Activated effector memory CD4-positive, alpha-beta T cell treated with anti-CD3 and anti-CD28 coated beads, Interleukin-2, amount 50 U/mL, for 16 hours (primary cell): ENCODE measurements at regions not wholly inside any gene's neighbourhood (a gene's known extent, or its start where the extent isn't known, plus 50 kb on each side); places are given as distances from the start of the nearest gene placed in this dataset.

Experiments
- DNase-seq: peaks from one replicate; pipeline ENCODE4 v3.0.0-alpha.2; 2020

DNA sequence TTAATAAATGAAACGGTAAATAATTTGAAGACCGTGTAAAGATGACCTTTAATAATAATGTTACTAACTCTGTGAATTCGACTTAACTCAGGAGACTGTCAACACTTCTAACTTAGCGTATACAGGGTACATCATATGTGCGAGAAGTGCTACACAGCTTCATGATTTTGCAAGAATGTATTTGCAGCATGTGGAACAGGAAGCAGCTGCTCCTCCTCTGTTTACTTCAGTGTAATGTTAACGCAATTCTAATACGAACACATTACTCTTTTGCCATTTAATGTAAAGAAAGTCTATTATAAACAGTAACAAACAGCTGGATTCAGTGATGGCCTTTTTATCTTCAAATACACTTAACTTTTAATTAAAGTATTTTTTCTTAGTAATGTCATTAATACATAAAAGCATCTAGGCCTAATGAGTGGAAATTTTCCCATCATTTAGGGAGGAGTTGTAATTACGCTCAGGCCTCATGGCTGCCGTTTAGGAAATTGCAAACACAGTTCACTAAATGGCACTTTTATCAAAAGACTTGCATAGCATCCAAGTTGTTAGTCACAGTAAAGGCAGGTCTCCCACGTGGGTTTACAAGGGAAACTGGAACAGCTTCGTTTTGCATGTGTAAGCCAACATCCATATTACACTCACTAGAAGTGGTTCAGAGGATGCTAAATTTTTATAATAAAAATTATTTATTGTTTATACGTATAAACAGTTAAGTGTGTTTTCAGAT is 635.7 kb downstream of the FBXO15 start:
- no peak for DNase-seq

DNA sequence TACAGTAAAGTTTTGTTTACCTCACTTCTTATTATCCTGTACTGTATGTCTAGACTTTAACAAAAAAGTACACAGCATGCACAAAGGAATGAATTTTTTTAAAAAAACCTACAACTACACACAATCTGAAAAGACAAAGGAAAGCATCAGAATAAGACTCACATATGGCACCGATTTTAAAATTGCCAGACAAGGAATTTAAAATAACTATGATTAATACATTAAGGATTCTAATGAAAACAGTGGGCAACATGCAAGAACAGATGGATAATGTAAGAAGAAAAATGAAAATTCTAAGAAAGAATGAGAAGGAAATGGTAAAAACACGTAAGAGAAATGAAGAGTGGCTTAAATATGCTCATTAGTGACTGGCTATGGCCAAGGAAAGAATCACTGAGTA is 638.2 kb downstream of the FBXO15 start:
- DNase-seq = no peak

DNA sequence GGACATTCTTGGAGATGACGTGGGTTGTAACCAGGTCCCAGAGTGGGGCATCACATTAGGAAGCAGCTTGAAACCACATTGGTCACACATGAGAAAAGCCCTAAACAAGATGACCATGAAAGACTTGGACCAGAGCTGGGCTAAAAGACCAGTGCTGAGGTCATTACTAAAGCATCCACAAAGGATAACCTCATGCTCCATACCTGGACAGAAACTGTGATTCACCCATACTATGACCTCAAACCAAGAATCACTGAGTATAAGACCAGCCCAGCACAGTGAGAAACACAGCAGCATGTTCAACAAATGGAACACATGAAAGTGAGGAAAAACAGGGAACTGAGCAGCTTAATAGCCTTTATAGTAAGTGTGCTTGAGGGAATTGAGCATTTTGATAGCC is 635.5 kb upstream of the NETO1 start:
- no peak for DNase-seq

DNA sequence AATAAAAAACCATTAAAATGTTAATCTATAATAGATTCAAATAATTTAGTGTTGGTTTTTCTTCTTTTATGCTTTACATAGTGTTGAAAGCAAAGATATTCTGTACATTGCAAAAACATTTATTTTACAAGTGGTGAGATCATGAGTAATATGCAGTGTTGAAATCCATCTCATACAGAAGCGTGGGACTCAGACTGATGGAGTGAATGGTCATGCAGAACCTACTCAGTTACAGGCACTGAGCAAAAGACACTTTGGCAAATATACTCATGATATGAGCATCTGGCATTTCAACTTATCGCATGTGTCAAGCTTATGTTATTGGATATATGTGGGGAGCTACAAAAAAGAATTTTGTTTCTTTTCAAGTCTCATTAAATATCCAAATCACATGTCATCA is 620.2 kb upstream of the NETO1 start:
- DNase-seq = no peak

DNA sequence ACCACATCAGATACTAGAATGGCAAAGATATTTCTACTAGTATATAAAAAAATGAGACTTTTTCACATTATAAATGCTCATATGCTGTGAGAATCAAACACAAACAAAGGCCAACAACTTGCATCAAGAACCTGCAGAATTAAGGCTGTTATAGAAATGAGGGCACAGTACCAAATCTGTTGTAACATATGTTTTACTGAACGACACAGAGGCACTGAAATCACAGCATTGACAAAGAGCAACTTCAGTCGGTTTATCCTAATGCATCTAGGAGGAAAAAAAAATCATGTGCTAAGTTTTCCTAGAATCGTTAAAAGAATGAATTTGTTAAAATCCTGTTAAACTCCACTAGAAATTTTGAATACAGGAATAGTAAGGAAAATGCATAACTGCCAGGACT is 617.4 kb upstream of the NETO1 start:
- no peak for DNase-seq

DNA sequence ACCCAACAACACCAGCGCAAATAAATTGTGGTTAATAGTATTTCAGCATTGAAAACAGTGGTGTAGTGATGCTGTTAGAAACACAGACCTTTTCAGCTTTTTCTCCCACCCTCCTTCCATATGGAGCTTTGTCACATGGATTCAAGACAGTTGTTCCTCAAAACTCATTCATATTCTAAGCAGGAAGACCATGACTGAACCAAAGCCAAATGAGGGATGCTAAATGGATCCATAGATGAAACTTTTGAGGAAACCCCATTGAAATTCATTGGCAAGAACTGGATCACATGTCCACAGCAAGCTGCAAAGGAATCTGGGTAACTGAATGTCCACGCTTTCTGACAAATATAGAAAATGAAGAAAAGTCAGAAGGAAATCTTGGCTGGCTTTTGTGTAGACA is 615.1 kb upstream of the NETO1 start:
- DNase-seq = no peak

DNA sequence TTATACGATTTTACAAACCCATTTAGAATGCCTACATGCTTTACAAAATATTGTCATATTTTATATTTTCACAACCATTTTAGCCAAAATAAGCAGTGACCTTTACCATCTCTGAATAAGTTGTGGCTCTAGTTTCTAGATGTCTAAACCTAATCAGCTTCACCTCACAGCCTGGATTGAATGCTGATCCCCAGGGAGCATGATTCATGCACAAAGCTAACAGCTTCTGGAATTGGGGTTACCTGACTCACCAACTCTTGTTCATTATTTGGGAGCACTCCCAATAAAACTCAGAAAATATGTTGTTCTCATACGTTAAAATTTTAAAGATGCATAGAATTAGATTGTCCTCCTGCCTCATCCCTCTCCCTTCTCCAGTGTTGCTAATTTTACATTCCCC is 611.7 kb upstream of the NETO1 start:
- no peak for DNase-seq

DNA sequence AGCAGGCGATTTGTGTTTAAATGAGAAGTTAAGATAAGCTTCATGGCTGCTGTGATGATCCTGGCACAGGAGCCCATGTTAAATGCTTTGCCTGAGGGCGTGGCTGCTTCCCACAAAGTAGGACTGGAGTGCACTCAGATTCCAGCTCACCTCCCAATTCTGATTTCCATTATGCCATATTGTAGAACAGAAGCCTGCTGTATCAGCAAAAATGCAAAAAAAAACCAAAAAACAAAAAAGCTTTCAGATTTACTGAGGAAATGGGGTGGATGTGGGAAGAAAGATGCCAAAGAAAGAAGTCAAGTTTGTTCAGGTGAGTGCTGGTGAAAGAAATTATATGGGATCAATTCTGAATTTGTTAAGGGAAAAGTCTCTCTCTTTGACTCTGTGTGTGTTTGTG is 610.4 kb upstream of the NETO1 start:
- DNase-seq = no peak

DNA sequence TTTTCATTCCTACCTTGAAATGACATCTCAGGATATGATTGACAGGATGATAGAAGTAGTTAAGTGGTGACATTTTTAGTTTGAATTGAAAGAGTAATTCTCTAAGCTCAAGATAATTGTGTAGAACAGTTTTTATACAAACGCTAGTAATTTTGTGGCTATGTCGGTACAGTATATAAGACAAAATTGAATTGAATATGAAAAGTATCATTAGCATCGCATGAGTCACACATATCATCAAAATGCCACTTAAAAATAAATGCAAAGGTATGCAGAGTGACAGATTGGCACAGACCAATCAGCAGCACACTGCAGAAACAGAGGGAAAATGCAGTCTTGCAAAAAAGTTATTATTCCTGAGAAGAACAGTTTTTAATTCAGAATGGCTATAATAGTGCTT is 608.2 kb upstream of the NETO1 start:
- no peak for DNase-seq

DNA sequence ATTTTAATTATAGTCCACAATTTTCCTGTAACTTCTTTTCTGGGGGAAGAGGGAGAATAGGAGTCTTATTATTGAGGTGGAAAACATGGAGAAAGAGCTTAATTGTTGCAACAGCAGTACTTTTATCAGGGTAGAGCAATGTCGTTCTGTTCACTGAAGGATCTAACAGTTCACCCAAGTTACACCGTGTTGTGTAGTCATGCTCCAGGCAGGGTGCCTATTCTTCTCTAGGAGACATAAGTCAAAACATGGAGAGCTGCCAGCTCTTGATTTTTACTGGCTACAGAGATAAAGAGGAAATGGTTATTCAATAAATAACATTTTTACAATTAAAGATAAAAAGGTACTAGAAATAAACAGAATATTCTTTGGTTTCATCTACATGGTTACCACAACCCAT is 594.3 kb upstream of the NETO1 start:
- no peak for DNase-seq

DNA sequence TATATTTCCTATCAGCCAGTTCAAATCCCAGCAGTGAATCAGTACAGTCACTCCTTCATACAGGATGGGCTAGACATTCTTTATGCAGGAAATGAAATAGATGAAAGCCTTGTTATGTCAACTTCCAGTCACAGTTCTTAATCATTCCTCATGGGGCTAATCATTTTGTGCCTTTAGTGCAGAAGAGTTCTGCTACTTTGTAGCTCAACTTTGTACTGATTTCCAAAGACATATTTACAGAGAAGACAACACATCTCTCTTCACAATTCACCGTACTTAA is 593.9 kb upstream of the NETO1 start:
- DNase-seq = no peak

DNA sequence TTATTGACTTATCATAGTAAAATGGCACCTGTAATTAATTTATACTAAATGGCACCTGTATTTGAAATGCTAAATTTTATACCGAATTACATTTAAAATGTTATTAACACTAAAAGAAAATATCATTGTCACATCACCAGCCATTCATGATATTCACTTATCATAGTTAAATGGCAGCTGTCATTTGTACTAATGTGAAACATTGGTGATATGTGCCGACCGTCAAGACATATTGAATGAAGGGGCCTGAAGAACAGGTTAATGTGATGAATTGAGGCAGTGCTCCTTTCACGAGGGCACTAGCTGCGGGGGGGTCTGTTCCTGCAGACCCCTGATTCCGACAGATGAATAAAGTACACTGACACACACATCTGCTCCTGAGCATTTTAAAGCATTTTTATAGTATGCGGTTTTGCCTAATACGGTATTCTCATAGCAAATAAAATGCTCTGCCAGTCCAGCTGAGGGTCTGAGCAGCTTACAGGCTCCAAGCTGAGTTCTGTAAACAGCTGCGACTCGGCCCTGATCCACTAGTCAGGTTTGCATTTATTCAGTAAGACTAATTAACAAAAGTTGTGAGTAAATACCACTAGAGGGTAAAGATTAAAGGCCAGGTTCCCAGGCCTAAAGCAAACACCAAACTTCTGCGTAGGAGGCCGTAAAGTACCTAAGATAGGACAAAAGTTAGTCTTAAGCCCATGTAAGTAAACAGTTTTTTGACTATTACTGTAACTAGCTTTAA is 593.4 kb upstream of the NETO1 start:
- no peak for DNase-seq

DNA sequence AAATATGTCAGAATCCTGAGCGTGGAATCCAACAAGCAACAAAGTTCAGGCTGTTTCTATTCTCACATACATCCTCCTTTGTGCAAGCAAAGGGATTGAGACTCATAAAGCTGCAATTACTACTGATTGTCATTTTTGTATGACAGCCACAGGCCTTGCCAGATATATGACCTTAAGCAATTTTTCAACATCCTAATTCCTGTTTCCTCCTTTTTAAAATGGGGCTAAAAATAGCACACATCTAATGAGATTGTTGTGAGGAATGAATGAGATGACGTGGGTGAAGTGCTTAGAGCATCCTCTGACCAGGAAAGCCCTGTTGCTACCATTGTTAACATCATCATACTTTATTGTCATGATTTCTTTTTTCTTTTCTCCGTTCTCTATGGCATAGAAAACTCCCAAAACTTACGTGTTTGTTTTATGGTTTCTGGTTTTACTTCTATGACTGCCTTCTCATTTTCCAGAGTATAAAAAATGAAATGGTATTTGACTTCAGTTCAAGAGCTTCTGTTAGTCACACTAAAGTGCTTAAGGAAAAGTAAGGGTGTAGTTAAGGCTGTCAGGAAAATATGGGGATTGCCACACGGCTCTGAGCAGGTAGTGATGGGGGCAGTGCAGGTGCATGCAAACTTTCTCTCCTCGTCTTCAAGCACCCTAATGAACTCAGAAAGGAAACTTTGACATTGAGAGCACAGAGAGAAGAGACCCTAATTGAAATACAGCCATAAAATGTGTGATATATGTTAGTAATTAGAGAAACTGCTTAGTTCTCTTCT is 590.6 kb upstream of the NETO1 start:
- no peak for DNase-seq

DNA sequence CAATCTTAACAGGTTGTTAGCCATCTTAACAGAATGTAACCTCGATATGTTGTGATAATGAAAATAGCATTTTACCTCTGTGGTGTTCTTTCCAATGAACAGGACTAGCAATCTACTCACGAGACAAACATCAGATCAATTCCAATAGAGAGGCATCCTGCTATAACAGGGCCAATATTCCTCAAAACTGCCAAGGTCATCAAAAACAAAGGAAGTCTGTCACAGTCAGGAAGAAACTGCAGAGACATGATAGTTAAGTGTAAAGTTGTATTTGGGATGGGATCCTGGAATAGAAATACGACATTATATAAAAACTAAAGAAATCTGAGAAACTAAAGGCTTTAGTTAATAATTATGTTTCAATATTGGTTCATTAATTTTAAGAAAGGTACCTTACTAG is 588.9 kb upstream of the NETO1 start:
- no peak for DNase-seq

DNA sequence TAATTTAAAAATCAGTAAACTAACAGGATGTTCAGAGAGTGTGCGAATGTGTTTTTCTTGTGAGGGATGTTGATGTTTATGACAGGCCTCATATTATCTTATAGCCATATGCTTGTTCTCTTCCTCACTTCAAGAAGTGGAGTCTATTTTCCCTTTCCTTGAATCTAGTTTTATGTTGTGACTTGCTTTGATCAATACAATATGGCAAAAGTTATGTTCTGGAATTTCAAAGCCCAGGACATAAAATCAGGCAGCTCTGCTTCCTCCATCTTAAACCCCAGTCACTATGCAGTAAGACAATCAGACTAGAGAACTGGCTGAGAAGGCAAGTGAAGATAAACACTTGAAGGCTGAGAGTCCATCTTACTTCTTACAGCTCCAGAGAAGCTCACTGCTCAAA is 585.1 kb upstream of the NETO1 start:
- DNase-seq = no peak

DNA sequence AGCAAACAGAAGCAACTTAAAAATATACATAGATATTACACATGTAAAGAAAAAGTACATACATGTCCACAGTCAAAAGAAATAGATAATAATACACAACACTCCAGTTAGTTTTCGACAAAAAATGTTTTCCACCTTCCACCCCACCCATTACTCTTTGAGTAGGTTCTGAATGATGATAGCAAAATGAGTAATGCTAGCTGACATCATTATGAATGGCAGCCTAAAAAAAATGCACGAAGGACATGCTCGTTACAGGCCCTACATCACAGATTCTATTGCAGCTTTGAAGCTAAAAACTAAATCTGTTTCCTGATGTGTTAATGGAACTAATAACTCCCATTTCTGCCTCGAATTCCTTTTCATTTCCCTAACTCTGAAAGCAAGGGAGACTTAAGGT is 578.7 kb upstream of the NETO1 start:
- DNase-seq = no peak

DNA sequence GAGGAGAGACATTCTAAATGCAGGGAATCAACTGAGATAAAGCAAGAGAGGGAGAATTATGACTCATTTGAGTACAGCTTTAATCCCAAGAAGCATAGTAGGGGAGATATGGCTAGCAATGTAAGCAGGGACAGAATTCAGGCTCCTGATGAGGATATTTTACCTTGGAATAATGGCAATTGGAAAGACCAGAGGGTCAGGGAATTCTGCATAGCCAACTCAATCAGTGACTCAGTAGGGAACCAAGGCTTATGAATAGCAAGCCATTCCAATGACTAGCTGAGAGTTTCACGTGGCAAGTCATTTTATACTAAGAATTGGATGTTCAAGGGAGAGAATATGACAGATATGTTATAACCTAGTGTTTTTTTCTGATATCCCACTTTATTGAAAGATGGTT is 563.8 kb upstream of the NETO1 start:
- no peak for DNase-seq

DNA sequence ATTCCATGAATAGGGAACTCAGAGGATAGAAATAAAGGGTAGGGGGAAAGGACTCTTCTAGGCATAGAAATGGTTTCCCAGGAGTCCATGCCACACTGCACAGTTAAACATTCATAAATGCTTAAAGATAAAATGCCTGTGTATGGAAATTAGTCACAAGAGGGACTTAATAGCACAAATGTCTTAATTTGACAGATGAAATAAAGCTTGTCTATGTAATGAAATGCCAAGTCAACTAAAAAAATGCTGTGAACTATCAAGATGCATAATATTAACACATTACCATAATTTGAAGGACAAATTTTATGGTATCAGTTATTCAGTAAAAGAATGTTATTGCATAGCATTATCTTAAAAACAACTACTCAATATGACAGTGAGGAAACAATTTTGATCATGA is 553.2 kb upstream of the NETO1 start:
- DNase-seq = no peak

DNA sequence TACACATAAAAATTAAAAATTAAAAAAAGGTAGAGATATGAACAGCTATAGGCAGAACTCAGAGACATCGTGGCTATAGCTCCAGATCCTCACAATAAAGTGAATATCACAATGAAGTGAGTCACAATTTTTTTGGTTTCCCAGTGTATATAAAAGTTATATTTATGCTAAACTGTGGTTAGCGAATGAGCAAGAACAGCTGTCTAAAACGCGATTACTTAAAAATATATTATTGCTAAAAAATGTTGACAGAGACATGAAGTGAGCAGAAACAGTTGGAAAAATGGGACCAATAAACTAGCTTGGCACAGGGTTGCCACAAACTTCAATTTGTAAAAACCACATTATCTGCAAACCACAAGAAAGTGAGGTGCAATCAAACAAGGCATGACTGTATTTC is 551.7 kb upstream of the NETO1 start:
- no peak for DNase-seq

DNA sequence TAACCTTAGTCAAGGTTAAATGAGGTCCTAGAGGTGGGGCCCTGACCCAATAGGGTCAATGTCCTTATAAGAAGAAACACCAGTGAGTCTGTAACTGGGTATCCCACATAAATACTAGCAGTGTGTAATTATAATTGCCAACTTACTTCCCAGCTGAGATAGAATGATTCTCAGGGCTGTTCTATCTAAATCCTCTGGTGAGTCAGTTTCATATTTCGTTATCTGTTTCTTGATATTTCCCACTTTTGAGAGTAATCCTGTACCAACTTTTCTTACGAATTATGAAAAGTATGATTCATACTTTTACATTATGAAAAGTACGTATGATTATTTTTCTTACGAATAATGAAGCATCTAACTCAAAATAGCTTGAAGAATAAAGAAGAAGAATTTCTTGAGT is 546.8 kb upstream of the NETO1 start:
- DNase-seq = no peak

DNA sequence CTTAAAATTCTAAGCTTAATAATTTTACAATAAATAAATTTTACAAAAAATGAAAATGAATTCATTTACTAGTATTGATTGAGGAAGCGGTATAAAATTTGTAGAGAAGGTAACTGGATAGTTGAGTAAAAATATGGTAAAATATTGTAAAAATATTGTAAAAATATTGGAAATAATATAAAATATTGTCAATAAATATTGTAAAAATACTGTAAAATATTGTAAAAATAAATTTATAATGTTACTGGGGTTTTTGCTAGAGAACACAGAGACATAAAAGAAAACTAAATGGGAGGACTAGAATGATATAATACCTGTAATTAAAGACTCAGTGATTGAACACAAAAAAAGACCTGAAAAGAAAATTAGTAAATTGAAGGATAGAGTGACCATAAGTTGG is 546.3 kb upstream of the NETO1 start:
- no peak for DNase-seq

DNA sequence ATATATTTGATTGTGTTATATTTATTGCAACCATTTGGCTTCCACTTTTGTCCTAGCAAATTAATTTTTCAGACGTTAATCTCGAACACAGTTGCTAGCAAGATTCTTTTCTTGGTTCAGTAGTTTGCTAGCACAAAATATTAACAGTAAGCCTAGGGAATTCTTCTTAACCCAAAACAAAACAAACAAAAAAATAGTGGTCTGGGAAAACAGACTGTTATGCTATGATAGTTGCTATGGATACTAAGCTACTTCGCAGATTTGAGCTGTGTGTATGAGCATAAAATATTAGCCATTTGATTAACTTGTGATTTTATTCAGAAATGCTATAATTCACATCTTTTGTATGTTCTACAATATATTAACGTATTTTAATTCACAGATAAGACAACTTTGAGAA is 541.5 kb upstream of the NETO1 start:
- no peak for DNase-seq

DNA sequence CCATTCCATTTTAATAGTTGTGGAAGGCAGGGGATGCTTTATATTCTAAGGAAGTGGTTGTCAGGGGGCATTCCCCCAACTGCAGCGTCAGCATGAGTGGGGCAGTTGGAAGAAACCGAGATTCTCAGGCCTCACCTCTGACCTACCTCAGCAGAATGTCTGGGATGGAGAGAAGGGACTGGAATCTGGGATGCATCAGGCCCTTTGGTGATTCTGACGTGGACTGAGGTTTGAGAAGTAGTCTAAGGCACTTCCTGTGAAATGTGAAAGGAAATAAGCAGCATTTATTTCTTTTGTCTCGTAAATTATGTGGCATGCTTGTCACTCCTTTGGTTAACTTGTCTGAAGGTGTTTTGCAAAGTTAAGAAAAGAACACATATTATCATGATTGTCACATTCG is 540.7 kb upstream of the NETO1 start:
- DNase-seq = no peak

DNA sequence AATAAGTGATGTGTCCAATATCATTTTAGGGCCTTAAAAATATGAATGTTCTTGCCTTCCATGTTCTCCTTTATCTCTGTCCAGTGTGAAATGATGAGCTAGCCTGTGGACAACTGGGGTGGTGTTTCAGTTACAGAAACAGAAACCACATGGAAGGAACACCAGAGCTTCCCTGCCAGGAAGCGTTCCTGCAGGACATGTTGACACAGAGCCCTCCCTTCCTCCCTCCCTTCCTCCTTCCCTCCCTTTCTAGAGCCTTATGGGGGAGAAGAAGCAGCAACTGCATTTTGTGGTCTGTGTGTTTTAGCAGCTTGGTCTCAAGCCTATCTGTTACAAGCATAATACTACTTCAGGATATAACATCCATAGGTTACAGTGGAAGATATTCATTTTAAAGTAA is 539.7 kb upstream of the NETO1 start:
- no peak for DNase-seq

DNA sequence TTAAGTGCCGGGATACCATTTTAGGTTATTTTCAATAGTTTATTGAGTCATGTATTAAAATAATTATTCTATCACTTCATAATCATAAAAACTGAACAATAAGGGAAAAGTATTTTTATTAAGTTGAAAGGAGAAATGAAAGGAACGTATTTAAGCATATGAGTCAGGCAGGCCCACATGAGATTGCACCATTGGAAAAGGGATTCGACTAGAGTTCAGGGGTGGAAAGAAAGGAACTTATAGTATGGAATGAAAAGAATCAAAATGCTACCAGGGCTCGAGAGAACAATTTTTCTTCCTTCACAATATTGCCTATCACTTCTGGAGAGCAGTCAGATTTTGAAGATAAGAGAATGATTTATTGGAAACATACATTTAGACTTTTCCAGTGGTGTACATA is 516.5 kb upstream of the NETO1 start:
- DNase-seq = no peak
